Right ventricle myocardium inferior (tissue), 1 donor: ENCODE measurements at regions not wholly inside any gene's neighbourhood (a gene's known extent, or its start where the extent isn't known, plus 50 kb on each side); places are given as distances from the start of the nearest gene placed in this dataset.

Experiments used
- ATAC-seq: fragments of 200-7000 bp; cut with Tn5 transposase; one replicate; pipeline ENCODE4 v1.9.1; 2020; ENCODE audit warnings: mild to moderate bottlenecking, moderate library complexity
- DNase-seq: peaks from one replicate; pipeline ENCODE4 v3.0.0; 2021; ENCODE audit errors: missing footprints
- intact Hi-C: fragments of 100-400 bp; cut with DNase I; formaldehyde crosslinking; loops from one replicate; pipeline ENCODE4 v1.11.0; 2022
- donor health status: DM: no; HTN: yes; CAD: no; lungs with severe emphysema.

GRCh38 chr4:173703021-173703420, 173.0 kb upstream of the HAND2 start:
- intact Hi-C loops: loop anchor here (5.0 kb wide), 1 partner anchor 34 kb away; no protein-coding TSS in a partner anchor
- DNase-seq (no peak), ATAC-seq (no peak)

GRCh38 chr4:173700650-173701049, 170.6 kb upstream of the HAND2 start:
- no peak for ATAC-seq
- intact Hi-C loops: loop anchor here (5.0 kb wide), 1 partner anchor 37 kb away; no protein-coding TSS in a partner anchor
- DNase-seq: no peak

- no peak for ATAC-seq
- no peak for DNase-seq
- intact Hi-C loops: loop anchor here (5.0 kb wide), 1 partner anchor 37 kb away; no protein-coding TSS in a partner anchor
Measured at GRCh38 chr4:173699841-173700475, 169.9 kb upstream of the HAND2 start.

GRCh38 chr4:173698557-173699262, 168.7 kb upstream of the HAND2 start:
- intact Hi-C loops: no loop called here
- ATAC-seq (peak; percentile 89), DNase-seq (peak; percentile 56)

- DNase-seq (no peak), ATAC-seq (peak; percentile 23)
- intact Hi-C loops: no loop called here
Measured at GRCh38 chr4:173697840-173698239, 167.8 kb upstream of the HAND2 start.

- DNase-seq: no peak
- no peak for ATAC-seq
- intact Hi-C loops: no loop called here
Measured at GRCh38 chr4:173696551-173696950, 166.5 kb upstream of the HAND2 start.

GRCh38 chr4:173696011-173696410, 166.0 kb upstream of the HAND2 start:
- intact Hi-C loops: no loop called here
- ATAC-seq (no peak), DNase-seq (no peak)

- intact Hi-C loops: no loop called here
- no peak for DNase-seq
- no peak for ATAC-seq
Measured at GRCh38 chr4:173685831-173686210, 155.8 kb upstream of the HAND2 start.

- intact Hi-C loops: no loop called here
- DNase-seq: no peak
- ATAC-seq: no peak
Measured at GRCh38 chr4:173685165-173685830, 155.3 kb upstream of the HAND2 start.

GRCh38 chr4:173684223-173684622, 154.2 kb upstream of the HAND2 start:
- ATAC-seq (peak; percentile 74), DNase-seq (no peak)
- intact Hi-C loops: loop anchor here (5.0 kb wide), 2 partner anchors 63 to 147 kb away; no protein-coding TSS in a partner anchor

- no peak for DNase-seq
- ATAC-seq: no peak
- intact Hi-C loops: loop anchor here (5.0 kb wide), 2 partner anchors 65 to 145 kb away; no protein-coding TSS in a partner anchor
Measured at GRCh38 chr4:173682609-173683008, 152.6 kb upstream of the HAND2 start.

- ATAC-seq: peak; percentile 82
- peak; percentile 62 for DNase-seq
- intact Hi-C loops: loop anchor here (5.0 kb wide), 2 partner anchors 67 to 143 kb away; no protein-coding TSS in a partner anchor
Measured at GRCh38 chr4:173680278-173680677, 150.2 kb upstream of the HAND2 start.

- no peak for ATAC-seq
- intact Hi-C loops: no loop called here
- no peak for DNase-seq
Measured at GRCh38 chr4:173675446-173675845, 145.4 kb upstream of the HAND2 start.

GRCh38 chr4:173669460-173670179, 139.6 kb upstream of the HAND2 start:
- ATAC-seq (peak; percentile 97), DNase-seq (no peak)
- intact Hi-C loops: loop anchor here (1.0 to 5.0 kb wide), 2 partner anchors 77 to 137 kb away; partner anchors contain the start of gene HAND2

GRCh38 chr4:173661001-173661400, 131.0 kb upstream of the HAND2 start:
- ATAC-seq: no peak
- DNase-seq: no peak
- intact Hi-C loops: no loop called here

GRCh38 chr4:173656898-173657297, 126.9 kb upstream of the HAND2 start:
- DNase-seq (no peak), ATAC-seq (no peak)
- intact Hi-C loops: no loop called here

GRCh38 chr4:173652283-173652931, 122.4 kb upstream of the HAND2 start:
- no peak for DNase-seq
- peak; percentile 42 for ATAC-seq
- intact Hi-C loops: no loop called here

GRCh38 chr4:173651651-173652282, 121.7 kb upstream of the HAND2 start:
- no peak for DNase-seq
- intact Hi-C loops: no loop called here
- no peak for ATAC-seq
